ENCODE measurements at regions not wholly inside any gene's neighbourhood (a gene's known extent, or its start where the extent isn't known, plus 50 kb on each side); places are given as distances from the start of the nearest gene placed in this dataset.

DNA sequence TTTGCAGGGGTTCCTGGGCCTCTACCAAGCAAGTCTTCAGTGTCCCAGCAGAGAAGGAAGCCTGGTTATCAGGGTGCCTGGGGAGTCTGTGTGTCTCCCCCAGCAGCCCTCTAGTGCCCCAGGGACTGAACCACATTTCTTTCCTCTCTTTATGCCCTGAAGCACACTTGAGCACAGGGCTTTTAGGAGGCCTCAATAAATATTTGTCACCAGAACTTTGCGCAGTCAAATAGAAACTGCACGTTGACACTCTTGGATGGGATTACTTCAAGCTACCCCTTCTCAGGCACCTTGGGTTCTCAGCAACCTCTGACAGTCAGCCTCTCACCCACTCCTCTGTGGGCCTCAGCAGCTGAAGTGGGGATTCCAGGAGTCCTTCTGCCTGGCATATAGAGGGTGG is 226.6 kb upstream of the HES1 start:
- no peak for DNase-seq (ENCODE audit: low read depth in 2 of 2)
- no peak overlapping the region for H3K4me3 ChIP-seq (replicated peaks in 1 of 2; ENCODE audit: low read depth in 2 of 2, low read length in 2 of 2)
- TF ChIP-seq, protein P1, sequence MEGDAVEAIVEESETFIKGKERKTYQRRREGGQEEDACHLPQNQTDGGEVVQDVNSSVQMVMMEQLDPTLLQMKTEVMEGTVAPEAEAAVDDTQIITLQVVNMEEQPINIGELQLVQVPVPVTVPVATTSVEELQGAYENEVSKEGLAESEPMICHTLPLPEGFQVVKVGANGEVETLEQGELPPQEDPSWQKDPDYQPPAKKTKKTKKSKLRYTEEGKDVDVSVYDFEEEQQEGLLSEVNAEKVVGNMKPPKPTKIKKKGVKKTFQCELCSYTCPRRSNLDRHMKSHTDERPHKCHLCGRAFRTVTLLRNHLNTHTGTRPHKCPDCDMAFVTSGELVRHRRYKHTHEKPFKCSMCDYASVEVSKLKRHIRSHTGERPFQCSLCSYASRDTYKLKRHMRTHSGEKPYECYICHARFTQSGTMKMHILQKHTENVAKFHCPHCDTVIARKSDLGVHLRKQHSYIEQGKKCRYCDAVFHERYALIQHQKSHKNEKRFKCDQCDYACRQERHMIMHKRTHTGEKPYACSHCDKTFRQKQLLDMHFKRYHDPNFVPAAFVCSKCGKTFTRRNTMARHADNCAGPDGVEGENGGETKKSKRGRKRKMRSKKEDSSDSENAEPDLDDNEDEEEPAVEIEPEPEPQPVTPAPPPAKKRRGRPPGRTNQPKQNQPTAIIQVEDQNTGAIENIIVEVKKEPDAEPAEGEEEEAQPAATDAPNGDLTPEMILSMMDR (IDR thresholded peaks at IDR 0.05; ENCODE audit: low read depth, low read length) = no peak

DNA sequence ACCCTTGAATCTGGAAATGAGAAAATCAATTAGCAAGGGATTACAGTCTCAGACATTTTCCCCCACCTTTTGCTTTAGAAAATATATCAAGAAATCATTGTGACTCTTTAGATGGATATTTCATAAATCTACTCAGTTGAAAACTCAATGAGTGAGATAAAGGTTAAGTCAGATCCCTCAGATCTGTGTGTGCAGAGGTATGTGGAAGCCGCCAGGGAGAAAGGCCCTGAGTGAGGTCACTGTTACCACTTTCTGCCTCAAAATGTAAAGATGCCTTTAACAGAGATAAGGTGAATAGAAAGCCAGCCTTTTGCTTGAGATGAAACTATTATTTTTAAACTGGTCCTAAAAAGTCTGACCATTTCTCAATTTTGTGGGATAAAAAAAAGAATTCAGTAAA is 225.6 kb upstream of the HES1 start:
- TF ChIP-seq, protein P1 (IDR thresholded peaks at IDR 0.05; ENCODE audit: low read depth, low read length) = no peak
- no peak overlapping the region for H3K4me3 ChIP-seq (replicated peaks in 1 of 2; ENCODE audit: low read depth in 2 of 2, low read length in 2 of 2)
- no peak for DNase-seq (ENCODE audit: low read depth in 2 of 2)

DNA sequence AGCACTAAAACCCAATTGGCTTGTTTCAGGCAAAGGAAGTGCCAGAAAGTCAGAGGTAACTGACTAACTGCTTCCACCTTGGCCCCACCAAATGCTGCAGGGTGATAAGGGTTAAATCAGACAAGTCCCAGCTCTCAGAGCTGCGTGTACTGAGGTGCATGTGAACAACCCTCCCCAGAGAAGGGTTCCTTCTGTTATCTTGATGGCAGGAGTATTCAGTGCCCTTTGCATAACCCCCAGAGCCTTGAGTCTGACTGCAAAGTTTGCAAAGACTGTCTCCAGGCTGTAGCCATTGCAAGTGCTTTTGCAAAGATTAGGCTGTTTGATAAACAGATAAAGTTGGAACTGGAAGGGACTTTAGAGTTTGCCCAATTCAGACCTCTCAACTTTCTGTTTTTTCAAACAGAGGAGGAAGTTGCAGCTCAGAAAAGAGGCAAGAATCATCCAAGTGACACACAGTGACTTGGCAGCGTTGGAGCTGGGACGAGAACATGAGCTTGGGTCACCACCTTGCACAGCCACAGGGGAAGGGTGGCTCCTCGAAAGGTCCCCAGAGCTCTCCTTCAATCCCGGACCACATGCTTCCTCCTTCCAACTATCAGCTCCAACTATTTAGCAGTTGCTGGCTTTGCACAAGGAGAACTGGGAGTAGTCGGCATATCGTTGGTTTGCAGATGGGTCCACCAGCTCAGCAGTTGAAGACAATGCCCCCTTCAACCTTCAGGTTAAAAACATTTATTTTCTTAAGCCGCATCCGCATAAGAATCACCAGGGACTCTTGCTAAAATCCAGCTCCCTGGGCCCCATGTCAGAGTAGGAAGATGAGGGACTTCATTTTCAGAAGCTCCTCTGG is 224.8 kb upstream of the HES1 start:
- no peak overlapping the region for H3K4me3 ChIP-seq (replicated peaks in 1 of 2; ENCODE audit: low read depth in 2 of 2, low read length in 2 of 2)
- no peak for DNase-seq (ENCODE audit: low read depth in 2 of 2)
- TF ChIP-seq, protein P1 (IDR thresholded peaks at IDR 0.05; ENCODE audit: low read depth, low read length) = no peak

DNA sequence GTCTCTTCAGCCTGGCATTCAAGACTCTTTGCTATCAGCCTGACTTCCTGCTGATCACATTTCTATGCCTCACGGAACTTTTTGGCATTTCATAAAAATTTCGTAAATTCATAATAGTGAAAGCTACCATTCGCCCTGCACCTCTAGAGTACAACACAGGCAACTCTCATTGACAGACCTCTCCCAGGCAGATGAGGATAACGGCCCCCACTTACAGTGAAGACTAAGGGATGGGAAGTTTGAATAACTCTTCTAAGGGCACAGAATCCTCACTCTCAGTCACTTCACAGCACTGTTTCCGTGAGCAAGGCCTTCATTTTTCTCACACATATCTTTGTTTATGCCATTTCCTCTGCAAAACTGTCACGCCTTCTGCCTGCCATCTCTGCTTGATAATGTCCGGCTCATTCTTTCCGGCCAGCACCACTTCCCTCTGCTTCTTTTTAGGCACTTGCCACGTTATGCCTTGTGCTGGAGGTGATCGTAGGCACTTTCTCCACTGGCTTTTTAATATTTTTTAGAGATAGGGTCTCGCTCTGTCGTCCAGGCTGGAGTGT is 224.1 kb upstream of the HES1 start:
- no peak overlapping the region for H3K4me3 ChIP-seq (replicated peaks in 1 of 2; ENCODE audit: low read depth in 2 of 2, low read length in 2 of 2)
- DNase-seq (ENCODE audit: low read depth in 2 of 2) = no peak
- TF ChIP-seq, protein P1 (IDR thresholded peaks at IDR 0.05; ENCODE audit: low read depth, low read length) = no peak

DNA sequence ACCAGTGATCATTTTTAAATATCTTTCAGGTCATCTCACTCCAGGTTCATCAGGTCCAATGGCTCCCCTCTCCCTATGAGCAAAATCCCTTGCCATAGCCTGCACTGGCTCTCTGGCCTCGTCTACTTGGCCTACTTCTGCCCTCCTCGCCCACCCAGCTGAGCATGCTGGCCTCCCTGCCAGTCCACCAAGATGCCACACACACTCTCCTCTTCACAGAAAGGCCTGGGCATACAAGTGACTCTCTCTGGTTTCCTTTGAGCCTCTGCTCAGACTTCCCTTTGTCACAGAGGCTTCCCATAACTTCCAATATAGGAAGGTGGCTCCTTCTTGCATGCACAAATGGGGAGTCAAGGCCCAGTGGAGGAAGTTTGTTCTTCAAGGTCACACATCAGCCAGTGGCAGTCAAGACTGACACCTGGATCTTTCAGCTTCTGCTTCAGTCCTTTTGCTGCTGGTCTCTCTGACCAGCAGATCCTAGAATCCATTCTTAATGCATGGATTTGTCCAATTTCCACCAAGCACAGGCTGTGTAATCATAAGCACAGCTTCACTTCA is 223.2 kb upstream of the HES1 start:
- no peak for DNase-seq (ENCODE audit: low read depth in 2 of 2)
- H3K4me3 ChIP-seq (replicated peaks in 1 of 2; ENCODE audit: low read depth in 2 of 2, low read length in 2 of 2) = no peak overlapping the region
- TF ChIP-seq, protein P1 (IDR thresholded peaks at IDR 0.05; ENCODE audit: low read depth, low read length) = no peak

DNA sequence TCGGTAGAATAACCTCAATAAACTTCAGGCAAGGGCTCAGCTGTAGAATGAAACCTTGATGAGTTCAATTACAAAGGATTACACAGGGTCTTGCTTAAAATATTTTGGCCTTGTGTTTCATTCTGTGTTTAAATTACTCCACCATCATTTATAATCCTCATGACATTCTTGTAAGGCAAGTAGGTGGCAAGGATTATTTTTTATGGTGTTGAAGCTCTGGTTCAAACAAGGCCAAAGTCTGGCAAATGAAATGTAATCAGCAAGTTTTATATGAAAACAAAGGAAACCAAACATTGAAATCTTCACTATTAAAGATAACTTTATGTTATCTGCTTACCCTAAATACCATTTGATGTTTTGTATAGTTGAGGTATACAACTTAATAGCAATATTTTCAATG is 221.3 kb upstream of the HES1 start:
- no peak overlapping the region for H3K4me3 ChIP-seq (replicated peaks in 1 of 2; ENCODE audit: low read depth in 2 of 2, low read length in 2 of 2)
- DNase-seq (ENCODE audit: low read depth in 2 of 2) = no peak
- TF ChIP-seq, protein P1 (IDR thresholded peaks at IDR 0.05; ENCODE audit: low read depth, low read length) = no peak
